ENCODE measurements at regions not wholly inside any gene's neighbourhood (a gene's known extent, or its start where the extent isn't known, plus 50 kb on each side); places are given as distances from the start of the nearest gene placed in this dataset.

DNA sequence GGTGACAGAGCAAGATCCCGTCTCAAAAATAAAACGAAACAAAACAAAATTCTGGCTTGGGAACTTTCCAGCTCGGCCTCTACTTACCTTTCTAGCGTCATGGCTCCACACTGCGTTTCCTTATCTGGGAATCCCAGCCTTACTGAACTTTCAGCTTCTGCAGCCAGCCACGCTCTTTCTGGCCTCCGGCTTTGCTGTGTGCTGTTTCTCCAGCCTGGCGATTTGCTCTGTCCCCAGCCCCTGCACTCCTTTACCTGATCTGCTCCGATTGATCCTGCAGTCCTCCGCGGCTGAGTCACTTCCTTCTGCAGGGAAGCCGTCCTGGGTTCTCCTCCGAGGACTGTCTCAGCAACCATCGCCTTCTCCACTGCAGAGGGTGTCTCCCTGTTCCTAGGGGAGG is 71.0 kb upstream of the FAM171A1 start (continued):
- TF ChIP-seq, protein P1, sequence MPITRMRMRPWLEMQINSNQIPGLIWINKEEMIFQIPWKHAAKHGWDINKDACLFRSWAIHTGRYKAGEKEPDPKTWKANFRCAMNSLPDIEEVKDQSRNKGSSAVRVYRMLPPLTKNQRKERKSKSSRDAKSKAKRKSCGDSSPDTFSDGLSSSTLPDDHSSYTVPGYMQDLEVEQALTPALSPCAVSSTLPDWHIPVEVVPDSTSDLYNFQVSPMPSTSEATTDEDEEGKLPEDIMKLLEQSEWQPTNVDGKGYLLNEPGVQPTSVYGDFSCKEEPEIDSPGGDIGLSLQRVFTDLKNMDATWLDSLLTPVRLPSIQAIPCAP (CRISPR knock-in tag; IDR thresholded peaks at IDR 0.05) = no peak
- no peak for TF ChIP-seq TEAD1 (CRISPR knock-in tag; IDR thresholded peaks at IDR 0.05)
- TF ChIP-seq, protein P2, sequence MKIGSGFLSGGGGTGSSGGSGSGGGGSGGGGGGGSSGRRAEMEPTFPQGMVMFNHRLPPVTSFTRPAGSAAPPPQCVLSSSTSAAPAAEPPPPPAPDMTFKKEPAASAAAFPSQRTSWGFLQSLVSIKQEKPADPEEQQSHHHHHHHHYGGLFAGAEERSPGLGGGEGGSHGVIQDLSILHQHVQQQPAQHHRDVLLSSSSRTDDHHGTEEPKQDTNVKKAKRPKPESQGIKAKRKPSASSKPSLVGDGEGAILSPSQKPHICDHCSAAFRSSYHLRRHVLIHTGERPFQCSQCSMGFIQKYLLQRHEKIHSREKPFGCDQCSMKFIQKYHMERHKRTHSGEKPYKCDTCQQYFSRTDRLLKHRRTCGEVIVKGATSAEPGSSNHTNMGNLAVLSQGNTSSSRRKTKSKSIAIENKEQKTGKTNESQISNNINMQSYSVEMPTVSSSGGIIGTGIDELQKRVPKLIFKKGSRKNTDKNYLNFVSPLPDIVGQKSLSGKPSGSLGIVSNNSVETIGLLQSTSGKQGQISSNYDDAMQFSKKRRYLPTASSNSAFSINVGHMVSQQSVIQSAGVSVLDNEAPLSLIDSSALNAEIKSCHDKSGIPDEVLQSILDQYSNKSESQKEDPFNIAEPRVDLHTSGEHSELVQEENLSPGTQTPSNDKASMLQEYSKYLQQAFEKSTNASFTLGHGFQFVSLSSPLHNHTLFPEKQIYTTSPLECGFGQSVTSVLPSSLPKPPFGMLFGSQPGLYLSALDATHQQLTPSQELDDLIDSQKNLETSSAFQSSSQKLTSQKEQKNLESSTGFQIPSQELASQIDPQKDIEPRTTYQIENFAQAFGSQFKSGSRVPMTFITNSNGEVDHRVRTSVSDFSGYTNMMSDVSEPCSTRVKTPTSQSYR (CRISPR knock-in tag; IDR thresholded peaks at IDR 0.05) = no peak
- TF ChIP-seq ESRRA (CRISPR knock-in tag; IDR thresholded peaks at IDR 0.05; ENCODE audit: borderline replicate concordance) = no peak
- TF ChIP-seq, protein P3, sequence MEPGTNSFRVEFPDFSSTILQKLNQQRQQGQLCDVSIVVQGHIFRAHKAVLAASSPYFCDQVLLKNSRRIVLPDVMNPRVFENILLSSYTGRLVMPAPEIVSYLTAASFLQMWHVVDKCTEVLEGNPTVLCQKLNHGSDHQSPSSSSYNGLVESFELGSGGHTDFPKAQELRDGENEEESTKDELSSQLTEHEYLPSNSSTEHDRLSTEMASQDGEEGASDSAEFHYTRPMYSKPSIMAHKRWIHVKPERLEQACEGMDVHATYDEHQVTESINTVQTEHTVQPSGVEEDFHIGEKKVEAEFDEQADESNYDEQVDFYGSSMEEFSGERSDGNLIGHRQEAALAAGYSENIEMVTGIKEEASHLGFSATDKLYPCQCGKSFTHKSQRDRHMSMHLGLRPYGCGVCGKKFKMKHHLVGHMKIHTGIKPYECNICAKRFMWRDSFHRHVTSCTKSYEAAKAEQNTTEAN (CRISPR knock-in tag; IDR thresholded peaks at IDR 0.05) = no peak
- TF ChIP-seq, protein P4, sequence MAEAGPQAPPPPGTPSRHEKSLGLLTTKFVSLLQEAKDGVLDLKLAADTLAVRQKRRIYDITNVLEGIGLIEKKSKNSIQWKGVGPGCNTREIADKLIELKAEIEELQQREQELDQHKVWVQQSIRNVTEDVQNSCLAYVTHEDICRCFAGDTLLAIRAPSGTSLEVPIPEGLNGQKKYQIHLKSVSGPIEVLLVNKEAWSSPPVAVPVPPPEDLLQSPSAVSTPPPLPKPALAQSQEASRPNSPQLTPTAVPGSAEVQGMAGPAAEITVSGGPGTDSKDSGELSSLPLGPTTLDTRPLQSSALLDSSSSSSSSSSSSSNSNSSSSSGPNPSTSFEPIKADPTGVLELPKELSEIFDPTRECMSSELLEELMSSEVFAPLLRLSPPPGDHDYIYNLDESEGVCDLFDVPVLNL (CRISPR knock-in tag; IDR thresholded peaks at IDR 0.05; ENCODE audit: borderline replicate concordance, low read depth) = no peak

DNA sequence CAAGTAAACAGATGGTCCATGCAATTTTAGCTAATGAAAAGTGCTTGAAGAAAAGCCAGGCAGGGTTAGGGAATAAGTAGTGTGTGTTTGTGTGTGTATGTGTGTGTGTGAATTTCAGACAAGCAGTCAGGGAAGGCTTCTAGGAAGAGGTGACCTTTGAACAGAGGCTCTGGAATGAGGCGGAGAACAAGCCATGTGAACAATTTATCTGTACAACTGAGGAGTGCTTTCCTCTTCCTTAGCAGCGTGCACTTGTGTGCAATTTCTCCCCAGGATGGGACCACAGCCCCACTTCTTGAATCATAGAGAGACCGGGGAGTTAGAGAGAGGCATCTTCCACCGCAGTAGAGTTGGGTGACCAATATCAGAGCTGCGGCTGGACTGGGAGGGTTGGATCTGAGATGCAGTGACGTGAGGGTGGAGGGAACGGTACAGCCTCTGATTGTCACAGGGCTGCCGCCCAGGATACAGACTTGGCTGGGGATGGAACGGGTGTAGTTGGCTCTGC is 69.2 kb upstream of the FAM171A1 start:
- ChIA-PET POLR2A (no interaction called here), CTCF (interaction anchor here (0.8 to 2.5 kb wide), 6 partner anchors 21 to 299 kb away, joined by 3 to 36 read pairs (median 4); partner anchors contain the start of gene ITGA8)
- no peaks in the 10 kb centered on the region for H3K27me3 Mint-ChIP-seq (ENCODE audit: low read depth)
- H3K4me1 Mint-ChIP-seq = peaks cover 12% of the 10 kb centered on the region
- DNase-seq (ENCODE audit: low spot score) = no peak
- H3K36me3 Mint-ChIP-seq = no peaks in the 10 kb centered on the region
- ATAC-seq = no peak
- H3K9me3 Mint-ChIP-seq = no peaks in the 10 kb centered on the region
- no peak overlapping the region for H3K4me3 Mint-ChIP-seq
- no peak overlapping the region for H3K27ac Mint-ChIP-seq
- TF ChIP-seq KAT7 (CRISPR knock-in tag; IDR thresholded peaks at IDR 0.05; ENCODE audit: borderline replicate concordance) (no peak), TEAD4 (CRISPR knock-in tag; IDR thresholded peaks at IDR 0.05) (no peak), FOXP1 (CRISPR knock-in tag; IDR thresholded peaks at IDR 0.05; ENCODE audit: borderline replicate concordance) (no peak), SMAD4 (CRISPR knock-in tag; IDR thresholded peaks at IDR 0.05) (no peak), TP53 (CRISPR knock-in tag; IDR thresholded peaks at IDR 0.05) (no peak), RELA (CRISPR knock-in tag; IDR thresholded peaks at IDR 0.05; ENCODE audit: borderline replicate concordance) (no peak), ATF1 (CRISPR knock-in tag; IDR thresholded peaks at IDR 0.05) (no peak), FOXK1 (CRISPR knock-in tag; IDR thresholded peaks at IDR 0.05) (no peak), ESRRA (CRISPR knock-in tag; IDR thresholded peaks at IDR 0.05; ENCODE audit: borderline replicate concordance) (no peak)
- TF ChIP-seq, protein P5, sequence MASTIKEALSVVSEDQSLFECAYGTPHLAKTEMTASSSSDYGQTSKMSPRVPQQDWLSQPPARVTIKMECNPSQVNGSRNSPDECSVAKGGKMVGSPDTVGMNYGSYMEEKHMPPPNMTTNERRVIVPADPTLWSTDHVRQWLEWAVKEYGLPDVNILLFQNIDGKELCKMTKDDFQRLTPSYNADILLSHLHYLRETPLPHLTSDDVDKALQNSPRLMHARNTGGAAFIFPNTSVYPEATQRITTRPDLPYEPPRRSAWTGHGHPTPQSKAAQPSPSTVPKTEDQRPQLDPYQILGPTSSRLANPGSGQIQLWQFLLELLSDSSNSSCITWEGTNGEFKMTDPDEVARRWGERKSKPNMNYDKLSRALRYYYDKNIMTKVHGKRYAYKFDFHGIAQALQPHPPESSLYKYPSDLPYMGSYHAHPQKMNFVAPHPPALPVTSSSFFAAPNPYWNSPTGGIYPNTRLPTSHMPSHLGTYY (CRISPR knock-in tag; IDR thresholded peaks at IDR 0.05) = no peak
- TF ChIP-seq, protein P6, sequence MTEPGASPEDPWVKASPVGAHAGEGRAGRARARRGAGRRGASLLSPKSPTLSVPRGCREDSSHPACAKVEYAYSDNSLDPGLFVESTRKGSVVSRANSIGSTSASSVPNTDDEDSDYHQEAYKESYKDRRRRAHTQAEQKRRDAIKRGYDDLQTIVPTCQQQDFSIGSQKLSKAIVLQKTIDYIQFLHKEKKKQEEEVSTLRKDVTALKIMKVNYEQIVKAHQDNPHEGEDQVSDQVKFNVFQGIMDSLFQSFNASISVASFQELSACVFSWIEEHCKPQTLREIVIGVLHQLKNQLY (CRISPR knock-in tag; IDR thresholded peaks at IDR 0.05) = no peak
- TF ChIP-seq, protein P7, sequence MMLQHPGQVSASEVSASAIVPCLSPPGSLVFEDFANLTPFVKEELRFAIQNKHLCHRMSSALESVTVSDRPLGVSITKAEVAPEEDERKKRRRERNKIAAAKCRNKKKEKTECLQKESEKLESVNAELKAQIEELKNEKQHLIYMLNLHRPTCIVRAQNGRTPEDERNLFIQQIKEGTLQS (CRISPR knock-in tag; conservative IDR thresholded peaks at IDR 0.05) = no peak
- TF ChIP-seq, protein P8, sequence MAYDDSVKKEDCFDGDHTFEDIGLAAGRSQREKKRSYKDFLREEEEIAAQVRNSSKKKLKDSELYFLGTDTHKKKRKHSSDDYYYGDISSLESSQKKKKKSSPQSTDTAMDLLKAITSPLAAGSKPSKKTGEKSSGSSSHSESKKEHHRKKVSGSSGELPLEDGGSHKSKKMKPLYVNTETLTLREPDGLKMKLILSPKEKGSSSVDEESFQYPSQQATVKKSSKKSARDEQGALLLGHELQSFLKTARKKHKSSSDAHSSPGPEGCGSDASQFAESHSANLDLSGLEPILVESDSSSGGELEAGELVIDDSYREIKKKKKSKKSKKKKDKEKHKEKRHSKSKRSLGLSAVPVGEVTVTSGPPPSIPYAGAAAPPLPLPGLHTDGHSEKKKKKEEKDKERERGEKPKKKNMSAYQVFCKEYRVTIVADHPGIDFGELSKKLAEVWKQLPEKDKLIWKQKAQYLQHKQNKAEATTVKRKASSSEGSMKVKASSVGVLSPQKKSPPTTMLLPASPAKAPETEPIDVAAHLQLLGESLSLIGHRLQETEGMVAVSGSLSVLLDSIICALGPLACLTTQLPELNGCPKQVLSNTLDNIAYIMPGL (CRISPR knock-in tag; IDR thresholded peaks at IDR 0.05) = no peak
- TF ChIP-seq, protein P9, sequence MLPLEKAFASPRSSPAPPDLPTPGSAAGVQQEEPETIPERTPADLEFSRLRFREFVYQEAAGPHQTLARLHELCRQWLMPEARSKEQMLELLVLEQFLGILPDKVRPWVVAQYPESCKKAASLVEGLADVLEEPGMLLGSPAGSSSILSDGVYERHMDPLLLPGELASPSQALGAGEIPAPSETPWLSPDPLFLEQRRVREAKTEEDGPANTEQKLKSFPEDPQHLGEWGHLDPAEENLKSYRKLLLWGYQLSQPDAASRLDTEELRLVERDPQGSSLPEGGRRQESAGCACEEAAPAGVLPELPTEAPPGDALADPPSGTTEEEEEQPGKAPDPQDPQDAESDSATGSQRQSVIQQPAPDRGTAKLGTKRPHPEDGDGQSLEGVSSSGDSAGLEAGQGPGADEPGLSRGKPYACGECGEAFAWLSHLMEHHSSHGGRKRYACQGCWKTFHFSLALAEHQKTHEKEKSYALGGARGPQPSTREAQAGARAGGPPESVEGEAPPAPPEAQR (CRISPR knock-in tag; IDR thresholded peaks at IDR 0.05) = no peak
- TF ChIP-seq, protein P10, sequence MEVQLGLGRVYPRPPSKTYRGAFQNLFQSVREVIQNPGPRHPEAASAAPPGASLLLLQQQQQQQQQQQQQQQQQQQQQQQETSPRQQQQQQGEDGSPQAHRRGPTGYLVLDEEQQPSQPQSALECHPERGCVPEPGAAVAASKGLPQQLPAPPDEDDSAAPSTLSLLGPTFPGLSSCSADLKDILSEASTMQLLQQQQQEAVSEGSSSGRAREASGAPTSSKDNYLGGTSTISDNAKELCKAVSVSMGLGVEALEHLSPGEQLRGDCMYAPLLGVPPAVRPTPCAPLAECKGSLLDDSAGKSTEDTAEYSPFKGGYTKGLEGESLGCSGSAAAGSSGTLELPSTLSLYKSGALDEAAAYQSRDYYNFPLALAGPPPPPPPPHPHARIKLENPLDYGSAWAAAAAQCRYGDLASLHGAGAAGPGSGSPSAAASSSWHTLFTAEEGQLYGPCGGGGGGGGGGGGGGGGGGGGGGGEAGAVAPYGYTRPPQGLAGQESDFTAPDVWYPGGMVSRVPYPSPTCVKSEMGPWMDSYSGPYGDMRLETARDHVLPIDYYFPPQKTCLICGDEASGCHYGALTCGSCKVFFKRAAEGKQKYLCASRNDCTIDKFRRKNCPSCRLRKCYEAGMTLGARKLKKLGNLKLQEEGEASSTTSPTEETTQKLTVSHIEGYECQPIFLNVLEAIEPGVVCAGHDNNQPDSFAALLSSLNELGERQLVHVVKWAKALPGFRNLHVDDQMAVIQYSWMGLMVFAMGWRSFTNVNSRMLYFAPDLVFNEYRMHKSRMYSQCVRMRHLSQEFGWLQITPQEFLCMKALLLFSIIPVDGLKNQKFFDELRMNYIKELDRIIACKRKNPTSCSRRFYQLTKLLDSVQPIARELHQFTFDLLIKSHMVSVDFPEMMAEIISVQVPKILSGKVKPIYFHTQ (CRISPR knock-in tag; IDR thresholded peaks at IDR 0.05) = no peak
